ENCODE measurements at regions not wholly inside any gene's neighbourhood (a gene's known extent, or its start where the extent isn't known, plus 50 kb on each side); places are given as distances from the start of the nearest gene placed in this dataset.

DNA sequence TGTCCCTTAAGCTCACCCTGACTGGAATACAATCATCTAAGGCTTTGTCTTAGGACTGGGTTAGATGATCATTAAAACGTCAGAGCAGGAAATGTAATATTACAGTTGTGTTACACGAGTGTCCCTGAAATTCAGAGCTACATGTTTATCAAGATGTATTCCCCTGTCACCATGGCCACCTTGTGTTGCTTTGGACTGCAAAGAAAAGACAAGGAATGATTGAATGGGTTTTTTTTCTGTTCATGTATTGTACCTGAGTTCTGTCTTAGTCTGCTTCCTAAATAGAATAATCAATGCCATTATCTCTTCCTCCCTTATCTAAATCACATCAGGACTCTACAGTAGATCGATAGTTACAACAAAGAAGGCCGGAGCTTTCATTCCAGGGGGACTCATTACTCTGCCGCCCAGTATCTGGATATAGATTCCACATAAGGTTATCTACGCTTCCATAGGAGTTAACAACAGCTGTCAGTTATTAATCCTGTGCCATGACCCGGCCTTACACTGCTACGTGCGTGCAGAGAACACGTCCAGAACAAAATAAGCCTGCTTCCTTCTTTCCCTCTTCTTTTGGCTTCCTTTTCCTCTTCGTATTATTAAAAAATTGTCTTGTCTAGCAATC is 274.1 kb upstream of the SASH1 start:
- Histone ChIP-seq H3K79me2 (ENCODE audit: control insufficient read depth in 1 of 2, insufficient read depth in 2 of 2, low read length in 2 of 2) (no peaks in the 10 kb centered on the region), H2BK12ac (ENCODE audit: low read depth, low read length) (no peak overlapping the region), H3K9ac (replicated peaks in 1 of 4; ENCODE audit: extremely low read depth in 1 of 4, low read depth in 3 of 4, low read length in 3 of 4) (no peak overlapping the region), H2BK5ac (ENCODE audit: low read depth, low read length) (no peak overlapping the region), H4K5ac (ENCODE audit: insufficient read length, low read depth, low read length) (no peak overlapping the region), H3K14ac (ENCODE audit: insufficient read length) (no peak overlapping the region), H2BK120ac (replicated peaks; ENCODE audit: low read depth, low read length) (no peak overlapping the region), H3K36me3 (ENCODE audit: control insufficient read depth in 2 of 4, insufficient read depth in 4 of 4, low read length in 3 of 4) (no peaks in the 10 kb centered on the region), H3K27ac (ENCODE audit: low read depth, low read length) (no peak overlapping the region), H2AK5ac (ENCODE audit: low read depth, low read length) (no peak overlapping the region), H3K9me3 (ENCODE audit: insufficient read depth in 2 of 2, low read depth in 1 of 2, low read length in 1 of 2) (0 out of 4 replicates have a peak, but pooled peaks cover 0 to 3% of the 10 kb centered on the region in 2 experiments), H3K56ac (replicated peaks; ENCODE audit: insufficient read length, low read depth, low read length) (no peak overlapping the region), H2BK20ac (ENCODE audit: low read length) (no peak overlapping the region), H4K8ac (ENCODE audit: extremely low read depth, insufficient read depth, low read length) (no peak overlapping the region), H3K27me3 (replicated peaks in 1 of 4; ENCODE audit: control insufficient read depth in 3 of 4, extremely low read depth in 1 of 4, insufficient read depth in 3 of 4, low read length in 3 of 4) (no peaks in the 10 kb centered on the region), H4K20me1 (replicated peaks in 1 of 2; ENCODE audit: control insufficient read depth in 1 of 2, insufficient read depth in 2 of 2, low read length in 2 of 2) (no peaks in the 10 kb centered on the region), H3K23ac (ENCODE audit: insufficient read length) (no peak overlapping the region), H3K23me2 (ENCODE audit: low read depth, low read length) (no peaks in the 10 kb centered on the region), H3K4me3 (ENCODE audit: extremely low read depth in 1 of 4, insufficient read depth in 2 of 4, low read depth in 3 of 4, low read length in 4 of 4) (no peak overlapping the region), H3K4me1 (replicated peaks in 1 of 4; ENCODE audit: control insufficient read depth in 3 of 4, insufficient read depth in 4 of 4, low read length in 3 of 4) (no peaks in the 10 kb centered on the region), H2AFZ (ENCODE audit: low read length) (no peak overlapping the region), H2BK15ac (ENCODE audit: low read length) (no peak overlapping the region), H3K4ac (replicated peaks; ENCODE audit: insufficient read length, low read depth, low read length) (no peak overlapping the region), H3K4me2 (ENCODE audit: insufficient read depth in 1 of 2, low read depth in 2 of 2, low read length in 2 of 2) (no peak overlapping the region), H4K91ac (replicated peaks; ENCODE audit: insufficient read length, low read length) (no peak overlapping the region), H3K79me1 (ENCODE audit: low read depth, low read length) (no peaks in the 10 kb centered on the region), H3K18ac (ENCODE audit: extremely low read depth, low read length) (no peak overlapping the region)
- 89% methylated on average over 11 of the region's 11 CpGs; no CpG with 5 or more reads in 1 of the 2 experiments for WGBS, 2 experiments (ENCODE audit: extremely low coverage in 1 of 2, insufficient coverage in 1 of 2, insufficient read length in 1 of 2, insufficient replicate concordance in 2 of 2, low coverage in 1 of 2, low lambda C conversion rate in 2 of 2, missing lambda C conversion rate in 1 of 2)
- DNase-seq (ENCODE audit: low read depth in 1 of 2, low spot score in 2 of 2) (no peak), FAIRE-seq (no peak)
- TF ChIP-seq TCF12 (IDR thresholded peaks at IDR 0.05; ENCODE audit: low read depth, low read length), result no peak
- no peak for TF ChIP-seq SAP30 (IDR thresholded peaks at IDR 0.05; ENCODE audit: insufficient read depth, insufficient replicate concordance, low read length)
- no peak for TF ChIP-seq HDAC6 (IDR thresholded peaks at IDR 0.05; ENCODE audit: low read depth, low read length)
- no peak for TF ChIP-seq BACH1 (IDR thresholded peaks at IDR 0.05; ENCODE audit: low read length)
- TF ChIP-seq, protein P1, sequence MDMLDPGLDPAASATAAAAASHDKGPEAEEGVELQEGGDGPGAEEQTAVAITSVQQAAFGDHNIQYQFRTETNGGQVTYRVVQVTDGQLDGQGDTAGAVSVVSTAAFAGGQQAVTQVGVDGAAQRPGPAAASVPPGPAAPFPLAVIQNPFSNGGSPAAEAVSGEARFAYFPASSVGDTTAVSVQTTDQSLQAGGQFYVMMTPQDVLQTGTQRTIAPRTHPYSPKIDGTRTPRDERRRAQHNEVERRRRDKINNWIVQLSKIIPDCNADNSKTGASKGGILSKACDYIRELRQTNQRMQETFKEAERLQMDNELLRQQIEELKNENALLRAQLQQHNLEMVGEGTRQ (IDR thresholded peaks at IDR 0.05; ENCODE audit: low read length), result no peak
- TF ChIP-seq EP300 (IDR thresholded peaks at IDR 0.05; ENCODE audit: borderline replicate concordance in 1 of 2, low read depth in 2 of 2, low read length in 2 of 2), result no peak
- TF ChIP-seq KDM4A (IDR thresholded peaks at IDR 0.05; ENCODE audit: low read depth, low read length, severe bottlenecking), result no peak
- no peak for TF ChIP-seq RAD21 (IDR thresholded peaks at IDR 0.05 in 1 of 2, conservative IDR thresholded peaks at IDR 0.05 in 1 of 2; ENCODE audit: low read depth in 2 of 2, low read length in 2 of 2)
- TF ChIP-seq SRF (IDR thresholded peaks at IDR 0.05; ENCODE audit: low read depth, low read length), result no peak
- TF ChIP-seq CBX5 (IDR thresholded peaks at IDR 0.05; ENCODE audit: low read depth, low read length), result no peak
- ChIA-PET CTCF (ENCODE audit: partially characterized antibody) (interaction anchor here (0.6 kb wide), 1 partner anchor 460 kb away, joined by 3 read pairs; no protein-coding TSS in a partner anchor), POLR2A (ENCODE audit: partially characterized antibody) (no interaction called here)

All from H1 (cell line).